ENCODE measurements at regions not wholly inside any gene's neighbourhood (a gene's known extent, or its start where the extent isn't known, plus 50 kb on each side); places are given as distances from the start of the nearest gene placed in this dataset.
A peak's percentile ranks its signal among the peaks of the same experiment; 100 is the strongest.
"Not testable (repeated sequence)": the region's sequence is repeated elsewhere in the genome, so short reads cannot be mapped to it uniquely, and the experiment has no call there.

DNA sequence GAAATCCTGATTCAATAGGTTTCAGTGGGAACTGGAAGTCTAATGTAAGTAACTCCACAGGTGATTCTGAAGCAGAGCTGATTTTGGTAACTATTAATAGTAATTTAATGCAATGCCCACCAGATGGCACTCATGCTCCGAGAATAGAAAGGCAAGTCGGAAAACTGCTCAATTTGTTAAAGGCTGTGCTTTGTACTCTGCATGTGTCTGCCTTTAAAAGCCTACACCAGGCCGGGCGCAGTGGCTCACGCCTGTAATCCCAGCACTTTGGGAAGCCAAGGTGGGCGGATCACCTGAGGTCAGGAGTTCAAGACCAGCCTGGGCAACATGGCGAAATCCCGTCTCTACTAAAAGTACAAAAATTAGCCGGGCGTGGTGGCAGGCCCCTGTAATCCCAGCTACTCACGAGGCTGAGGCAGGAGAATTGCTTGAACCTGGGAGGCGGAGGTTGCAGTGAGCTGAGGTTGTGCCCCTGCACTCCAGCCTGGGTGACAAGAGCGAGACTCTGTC lies 80.1 kb downstream of the OR13A1 start:
- H3K4me1 Mint-ChIP-seq (ENCODE audit: low read depth): peaks cover 26% of the 10 kb centered on the region
- H3K4me3 Mint-ChIP-seq; H3K9me3 Mint-ChIP-seq; H3K27ac Mint-ChIP-seq; H3K36me3 Mint-ChIP-seq (ENCODE audit: low read depth); intact Hi-C loops (cut with micrococcal nuclease); H3K27me3 Mint-ChIP-seq: not testable (repeated sequence)

DNA sequence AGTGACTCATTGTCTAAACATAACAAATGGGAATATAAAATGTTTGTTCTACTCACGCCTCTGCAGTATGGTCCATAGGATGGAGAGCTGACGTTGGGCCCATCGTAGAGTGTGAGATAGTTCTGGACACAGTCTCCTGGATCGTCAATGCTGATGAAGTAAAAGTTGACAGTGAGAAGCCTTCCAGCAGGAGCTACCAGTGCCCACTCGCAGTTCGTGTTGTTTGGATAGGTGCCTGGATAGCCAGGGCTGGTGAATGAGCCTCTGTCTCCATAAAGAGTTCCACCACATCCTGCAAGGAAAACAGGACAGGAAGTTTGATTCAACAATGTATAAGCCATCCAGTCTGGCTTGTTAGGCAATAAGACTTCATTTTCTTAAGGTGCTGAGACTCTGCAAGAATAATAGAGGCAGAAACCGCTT lies 79.6 kb downstream of the OR13A1 start:
- Mint-ChIP-seq H3K36me3 (ENCODE audit: low read depth) (no peaks in the 10 kb centered on the region), H3K27me3 (no peaks in the 10 kb centered on the region), H3K4me3 (no peak overlapping the region), H3K4me1 (ENCODE audit: low read depth) (peaks cover 26% of the 10 kb centered on the region), H3K27ac (peak overlapping the region; percentile 7), H3K9me3 (no peaks in the 10 kb centered on the region)
- intact Hi-C loops (cut with micrococcal nuclease): no loop called here

DNA sequence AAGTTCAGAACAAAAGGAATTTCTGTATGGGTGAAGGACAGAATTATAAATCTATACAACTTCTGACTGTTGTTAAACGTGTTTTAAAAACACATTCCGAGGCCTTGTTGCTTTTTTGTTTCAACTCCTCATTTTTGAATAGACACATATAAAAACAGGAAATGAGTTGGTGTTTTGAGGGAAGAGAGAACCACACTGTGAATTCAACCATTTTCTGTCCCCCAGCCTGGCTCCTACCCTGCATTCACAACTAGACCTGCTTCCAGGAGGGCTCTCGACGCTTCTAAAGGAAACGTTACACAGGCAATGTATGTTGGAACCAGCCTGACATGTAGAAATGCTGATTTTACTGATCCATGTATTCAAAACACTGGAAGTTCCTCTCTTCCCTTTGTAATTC lies 76.5 kb downstream of the OR13A1 start:
- intact Hi-C loops (cut with micrococcal nuclease): no loop called here
- Mint-ChIP-seq H3K36me3 (ENCODE audit: low read depth) (no peaks in the 10 kb centered on the region), H3K4me3 (no peak overlapping the region), H3K27me3 (no peaks in the 10 kb centered on the region), H3K4me1 (ENCODE audit: low read depth) (peaks cover 35% of the 10 kb centered on the region), H3K9me3 (no peaks in the 10 kb centered on the region), H3K27ac (no peak overlapping the region)

DNA sequence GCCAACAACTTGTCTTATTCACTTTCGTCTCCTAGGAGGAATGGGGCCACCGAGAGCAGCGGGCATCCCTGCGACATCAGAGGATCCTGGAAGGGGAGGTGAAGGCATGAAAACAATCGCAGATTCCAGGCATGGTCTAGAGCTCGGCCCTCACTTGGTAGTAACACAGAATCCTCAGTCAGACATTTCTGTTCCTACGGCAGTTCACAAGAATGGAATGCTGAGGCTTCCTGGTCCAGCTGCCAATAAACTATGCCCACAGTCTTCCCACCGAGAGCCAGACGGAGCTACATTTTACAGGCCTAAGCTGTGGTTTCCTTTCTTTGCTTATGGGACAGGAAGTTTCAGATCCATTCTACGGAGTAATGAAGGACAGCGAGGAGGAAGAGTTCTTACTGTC lies 75.8 kb downstream of the OR13A1 start:
- no peaks in the 10 kb centered on the region for H3K9me3 Mint-ChIP-seq
- no peak overlapping the region for H3K4me3 Mint-ChIP-seq
- intact Hi-C loops (cut with micrococcal nuclease): no loop called here
- H3K4me1 Mint-ChIP-seq (ENCODE audit: low read depth): peaks cover 35% of the 10 kb centered on the region
- H3K27me3 Mint-ChIP-seq: no peaks in the 10 kb centered on the region
- H3K27ac Mint-ChIP-seq: no peak overlapping the region
- H3K36me3 Mint-ChIP-seq (ENCODE audit: low read depth): no peaks in the 10 kb centered on the region

DNA sequence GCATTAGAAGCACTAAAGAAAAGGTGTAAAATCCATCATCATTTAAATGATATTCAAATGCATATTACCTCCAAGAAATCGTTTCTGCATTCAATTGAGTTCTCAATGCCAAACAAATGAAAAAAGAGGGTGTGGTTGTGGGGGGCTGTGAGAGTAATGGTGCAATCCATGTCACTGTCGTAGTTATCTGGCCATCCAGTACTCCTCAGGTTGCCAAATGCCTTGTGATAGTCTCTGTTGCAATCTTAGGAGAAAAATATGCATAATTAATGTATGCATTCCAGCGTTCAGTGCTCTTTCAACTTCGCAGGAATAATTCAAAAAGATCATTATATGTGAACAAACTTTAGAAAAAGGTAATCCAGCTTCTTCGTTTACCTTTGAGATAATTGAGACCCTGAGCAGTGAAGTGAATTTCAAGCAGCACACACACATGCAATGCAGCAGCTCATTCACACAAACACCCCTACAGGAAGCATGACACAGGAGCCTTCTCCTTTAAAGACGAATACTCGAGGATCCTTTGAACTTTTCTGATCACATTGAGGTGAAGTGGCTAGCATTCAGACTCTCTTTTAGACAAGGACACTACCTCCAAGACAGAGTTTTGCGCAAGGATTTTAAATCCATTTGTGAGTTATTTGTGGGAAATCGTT lies 73.4 kb downstream of the OR13A1 start:
- Mint-ChIP-seq H3K27me3 (no peaks in the 10 kb centered on the region), H3K27ac (no peak overlapping the region), H3K4me3 (no peak overlapping the region), H3K36me3 (ENCODE audit: low read depth) (no peaks in the 10 kb centered on the region), H3K9me3 (no peaks in the 10 kb centered on the region), H3K4me1 (ENCODE audit: low read depth) (peaks cover 22% of the 10 kb centered on the region)
- intact Hi-C loops (cut with micrococcal nuclease): no loop called here

DNA sequence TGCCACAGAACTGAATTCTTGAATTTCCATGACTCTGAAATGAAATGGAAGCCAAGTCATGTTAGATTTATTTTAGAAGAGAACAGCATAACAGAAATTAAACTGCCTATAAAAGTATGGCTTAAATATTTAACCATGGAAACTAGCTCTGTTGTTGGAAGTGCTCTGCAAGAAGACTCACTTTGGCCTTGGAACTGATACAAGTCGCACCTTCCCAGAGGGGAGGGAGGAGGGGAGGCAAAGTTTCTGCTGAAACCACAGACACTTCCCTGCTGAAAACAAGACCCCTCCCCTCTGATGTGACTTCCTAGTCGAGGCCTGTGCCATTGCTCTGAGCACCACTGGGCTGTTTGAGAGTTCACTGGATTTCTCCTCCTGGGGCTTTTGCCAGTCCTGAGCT lies 72.1 kb downstream of the OR13A1 start:
- H3K4me1 Mint-ChIP-seq (ENCODE audit: low read depth): peaks cover 22% of the 10 kb centered on the region
- intact Hi-C loops (cut with micrococcal nuclease): no loop called here
- H3K36me3 Mint-ChIP-seq (ENCODE audit: low read depth): no peaks in the 10 kb centered on the region
- peaks cover 4% of the 10 kb centered on the region for H3K27me3 Mint-ChIP-seq
- no peaks in the 10 kb centered on the region for H3K9me3 Mint-ChIP-seq
- no peak overlapping the region for H3K4me3 Mint-ChIP-seq
- H3K27ac Mint-ChIP-seq: no peak overlapping the region

DNA sequence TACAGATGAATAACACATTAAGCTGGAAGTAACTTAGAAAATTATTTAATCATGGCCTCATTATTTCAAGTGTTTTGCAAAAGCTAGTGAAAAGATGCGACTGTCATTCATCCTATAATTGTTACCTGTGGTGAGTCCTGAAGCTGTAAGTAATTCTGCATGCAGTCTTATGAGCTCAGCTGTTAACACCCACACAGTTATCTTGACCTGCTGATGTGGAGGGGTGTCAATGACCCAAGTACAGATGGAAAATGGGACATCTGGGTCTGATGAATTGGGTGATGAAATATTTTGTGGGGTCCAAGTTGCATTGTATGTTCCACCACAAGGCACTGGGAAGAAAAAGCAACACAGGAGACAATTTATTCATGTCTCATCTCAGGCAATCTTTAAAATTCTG lies 68.9 kb downstream of the OR13A1 start:
- Mint-ChIP-seq H3K27ac (no peak overlapping the region), H3K9me3 (no peaks in the 10 kb centered on the region), H3K4me3 (no peak overlapping the region), H3K36me3 (ENCODE audit: low read depth) (no peaks in the 10 kb centered on the region), H3K4me1 (ENCODE audit: low read depth) (peaks cover 17% of the 10 kb centered on the region), H3K27me3 (peaks cover 10% of the 10 kb centered on the region)
- intact Hi-C loops (cut with micrococcal nuclease): no loop called here

DNA sequence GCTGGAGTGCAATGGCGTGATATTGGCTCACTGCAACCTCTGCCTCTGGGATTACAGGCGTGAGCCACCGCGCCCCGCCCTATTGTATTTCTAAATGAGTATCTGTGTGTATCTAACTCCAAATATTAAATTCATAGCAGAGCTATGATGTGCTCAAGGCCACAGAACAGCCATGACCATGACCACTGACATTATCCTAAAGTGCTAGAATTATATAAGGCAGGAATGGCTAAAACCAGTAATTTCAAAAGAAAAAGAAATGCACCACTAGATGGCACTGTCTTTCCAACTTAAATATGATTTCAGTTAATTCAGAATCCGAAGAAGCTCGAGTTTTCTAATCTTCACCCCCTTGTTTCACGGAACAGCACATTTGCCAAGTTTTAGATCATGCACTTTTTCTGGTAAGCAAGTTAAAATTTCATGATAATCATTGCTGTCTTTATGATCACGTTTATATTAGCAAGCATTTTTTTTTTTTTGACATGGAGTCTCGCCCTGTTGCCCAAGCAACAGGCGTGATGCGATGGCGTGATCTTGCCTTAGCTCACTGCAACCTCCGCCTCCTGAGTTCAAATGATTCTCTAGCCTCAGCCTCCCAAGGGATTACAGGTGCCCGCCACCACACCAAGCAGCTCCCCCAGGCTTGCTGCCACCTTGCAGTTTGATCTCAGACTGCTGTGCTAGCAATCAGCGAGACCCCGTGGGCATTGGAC lies 65.3 kb downstream of the OR13A1 start:
- no peaks in the 10 kb centered on the region for H3K9me3 Mint-ChIP-seq
- H3K4me1 Mint-ChIP-seq (ENCODE audit: low read depth): peaks cover 25% of the 10 kb centered on the region
- intact Hi-C loops (cut with micrococcal nuclease): loop anchor here (2.0 to 10.0 kb wide), 3 partner anchors 135 to 211 kb away; no protein-coding TSS in a partner anchor
- peak overlapping the region; percentile 56 for H3K4me3 Mint-ChIP-seq
- peak overlapping the region; percentile 64 for H3K27ac Mint-ChIP-seq
- peaks cover 10% of the 10 kb centered on the region for H3K27me3 Mint-ChIP-seq
- no peaks in the 10 kb centered on the region for H3K36me3 Mint-ChIP-seq (ENCODE audit: low read depth)

DNA sequence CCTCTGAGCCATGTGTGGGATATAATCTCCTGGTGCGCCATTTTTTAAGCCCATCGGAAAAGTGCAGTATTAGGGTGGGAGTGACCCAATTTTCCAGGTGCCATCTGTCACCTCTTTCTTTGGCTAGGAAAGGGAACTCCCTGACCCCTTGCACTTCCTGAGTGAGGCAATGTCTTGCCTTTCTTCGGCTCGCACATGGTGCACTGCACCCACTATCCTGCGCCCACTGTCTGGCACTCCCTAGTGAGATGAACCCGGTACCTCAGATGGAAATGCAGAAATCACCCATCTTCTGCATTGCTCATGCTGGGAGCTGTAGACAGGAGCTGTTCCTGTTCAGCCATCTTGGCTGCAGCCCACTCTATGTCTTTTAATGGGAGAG lies 64.7 kb downstream of the OR13A1 start:
- peak overlapping the region; percentile 24 for H3K4me3 Mint-ChIP-seq
- H3K36me3 Mint-ChIP-seq (ENCODE audit: low read depth); H3K9me3 Mint-ChIP-seq: not testable (repeated sequence)
- H3K27ac Mint-ChIP-seq: peak overlapping the region; percentile 64
- H3K4me1 Mint-ChIP-seq (ENCODE audit: low read depth): peaks cover 25% of the 10 kb centered on the region
- peaks cover 10% of the 10 kb centered on the region for H3K27me3 Mint-ChIP-seq
- intact Hi-C loops (cut with micrococcal nuclease): loop anchor here (2.0 to 10.0 kb wide), 3 partner anchors 134 to 210 kb away; no protein-coding TSS in a partner anchor

Measured in dendritic cell treated with granulocyte-macrophage colony-stimulating factor and Interleukin-4, amounts not matched to agents 40 ng/mL and 50 ng/mL, for 4 days (primary cell).